ENCODE measurements at regions not wholly inside any gene's neighbourhood (a gene's known extent, or its start where the extent isn't known, plus 50 kb on each side); places are given as distances from the start of the nearest gene placed in this dataset.
"Not testable (repeated sequence)": the region's sequence is repeated elsewhere in the genome, so short reads cannot be mapped to it uniquely, and the experiment has no call there.

DNA sequence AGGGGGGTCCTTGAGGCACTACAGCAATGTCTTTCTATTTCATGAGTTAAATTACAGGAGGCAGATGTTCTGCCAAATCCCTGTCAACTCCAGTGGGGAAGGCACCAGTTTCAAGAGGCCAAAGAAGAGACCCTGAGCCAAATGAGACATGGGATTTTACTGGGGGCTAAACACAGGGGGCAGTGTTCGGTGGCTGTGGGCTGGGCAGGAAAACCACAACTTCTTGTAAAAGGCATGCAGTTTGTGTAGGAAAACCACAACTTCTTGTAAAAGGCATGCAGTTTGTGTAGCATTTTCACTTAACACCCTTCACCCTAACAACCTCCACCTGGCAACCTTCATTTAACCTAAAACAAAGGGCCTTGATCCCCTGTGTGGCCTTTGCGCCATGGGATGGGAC, 61.0 kb downstream of the POLR2M start:
- no peak for DNase-seq

DNA sequence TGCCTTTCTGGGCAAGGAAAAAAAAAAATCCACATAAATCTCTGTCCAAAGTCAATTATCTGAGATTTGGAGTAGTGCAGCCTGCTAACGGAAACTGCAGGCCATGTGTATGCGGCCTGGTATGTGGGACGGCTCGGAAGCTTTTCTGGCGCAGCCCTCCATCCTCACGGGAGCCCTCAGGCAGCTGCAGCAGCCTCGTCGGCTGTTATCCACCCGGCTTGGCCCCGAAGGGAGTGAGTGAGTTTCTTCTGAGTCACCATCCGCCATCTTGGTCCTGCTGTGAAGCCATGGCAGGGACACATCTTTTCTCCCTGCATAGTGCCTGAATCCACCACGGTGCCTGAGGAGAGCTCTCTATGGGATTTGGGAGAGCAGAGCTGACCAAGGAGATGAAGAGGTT, 62.8 kb downstream of the POLR2M start:
- DNase-seq, result peak; percentile 15

DNA sequence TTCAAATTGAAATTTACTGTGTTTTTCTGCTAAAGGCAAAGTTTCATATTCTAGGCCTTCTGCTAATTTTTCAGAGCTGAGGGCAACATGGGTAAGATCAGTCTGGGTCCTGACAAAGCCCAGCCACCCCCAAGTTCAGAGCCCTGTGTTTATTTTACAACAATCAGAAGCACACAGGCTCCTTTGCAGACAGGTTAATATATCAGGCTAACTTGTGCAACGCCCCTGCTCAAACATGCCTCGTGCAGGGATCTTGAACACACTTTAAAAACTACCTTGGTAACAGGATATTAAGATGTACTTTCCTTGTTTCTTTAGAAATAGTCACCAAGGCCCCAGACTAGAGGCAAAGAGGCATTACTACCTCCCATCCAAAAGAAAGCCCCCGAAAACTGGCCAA, 64.0 kb downstream of the POLR2M start:
- DNase-seq, result no peak

DNA sequence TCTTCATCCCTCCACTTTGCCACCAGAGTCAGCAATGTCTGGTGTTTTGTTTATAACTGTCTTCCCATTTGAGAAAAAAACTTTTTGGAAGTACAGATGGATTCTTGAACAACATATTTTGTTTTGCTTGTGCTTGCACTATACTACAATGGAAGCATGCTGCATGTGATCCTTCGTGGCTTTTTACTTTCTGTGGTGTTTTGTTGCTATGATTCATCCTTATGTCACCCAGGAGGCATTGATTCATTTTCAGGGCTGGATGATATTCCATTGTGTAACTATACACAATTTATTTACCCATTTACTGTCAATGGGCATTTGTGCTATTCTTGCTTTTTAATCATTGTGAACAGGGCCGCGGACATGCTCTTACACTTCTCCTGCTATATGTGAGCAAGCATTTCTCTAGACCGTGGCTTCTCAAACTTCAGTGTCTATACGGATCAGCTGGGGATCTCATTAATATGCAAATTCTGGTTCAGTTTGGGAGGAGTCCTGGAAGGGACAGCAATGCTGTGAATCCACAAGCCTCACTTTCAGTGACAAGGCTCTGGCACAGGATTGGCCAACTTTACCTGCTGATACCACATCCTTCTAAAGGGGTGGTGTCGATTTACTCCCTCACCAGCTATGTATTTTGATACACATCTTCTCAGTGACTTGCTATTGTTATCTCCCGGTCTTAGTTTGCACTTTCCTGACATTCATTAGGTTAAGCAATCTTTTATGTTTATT, 65.9 kb downstream of the POLR2M start:
- DNase-seq, result peak; percentile 21

DNA sequence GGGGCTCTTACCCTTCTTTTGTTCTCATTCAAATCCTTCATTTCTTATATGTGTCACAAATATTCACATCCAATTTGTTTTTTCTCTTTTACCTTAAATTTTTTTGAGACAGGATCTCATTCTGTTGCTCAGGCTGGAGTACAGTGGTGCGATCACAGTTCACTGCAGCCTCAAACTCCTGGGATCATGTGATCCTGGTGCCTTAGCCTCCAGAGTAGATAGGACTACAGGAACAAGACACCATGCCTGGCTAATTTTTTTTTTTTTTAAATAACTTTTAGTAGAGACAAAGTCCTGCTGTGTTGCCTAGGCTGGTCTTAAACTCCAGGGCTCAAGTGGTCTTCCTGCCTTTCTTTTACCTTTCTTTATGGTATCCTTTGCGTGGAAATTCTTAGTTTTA, 66.5 kb downstream of the POLR2M start:
- DNase-seq, result no peak

DNA sequence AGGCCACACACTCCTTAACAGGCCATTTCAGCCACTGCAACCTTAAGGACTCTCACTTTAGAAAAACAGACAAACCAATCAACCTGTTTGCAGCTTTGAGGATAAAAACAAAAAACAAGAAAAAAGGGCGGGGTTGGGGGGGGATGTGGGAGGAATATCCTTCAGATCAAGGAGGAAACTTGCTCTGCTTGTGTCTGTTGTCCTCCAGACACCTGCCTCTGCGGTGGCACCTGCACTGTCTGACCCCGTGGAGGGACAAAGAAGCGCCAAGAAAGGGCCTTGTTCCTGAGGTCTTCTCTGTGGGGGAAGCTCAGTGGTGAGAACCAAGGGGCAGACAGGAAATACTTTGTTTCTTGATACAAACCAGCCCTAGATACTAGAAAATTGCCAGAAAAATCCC, 70.5 kb downstream of the POLR2M start:
- no peak for DNase-seq

DNA sequence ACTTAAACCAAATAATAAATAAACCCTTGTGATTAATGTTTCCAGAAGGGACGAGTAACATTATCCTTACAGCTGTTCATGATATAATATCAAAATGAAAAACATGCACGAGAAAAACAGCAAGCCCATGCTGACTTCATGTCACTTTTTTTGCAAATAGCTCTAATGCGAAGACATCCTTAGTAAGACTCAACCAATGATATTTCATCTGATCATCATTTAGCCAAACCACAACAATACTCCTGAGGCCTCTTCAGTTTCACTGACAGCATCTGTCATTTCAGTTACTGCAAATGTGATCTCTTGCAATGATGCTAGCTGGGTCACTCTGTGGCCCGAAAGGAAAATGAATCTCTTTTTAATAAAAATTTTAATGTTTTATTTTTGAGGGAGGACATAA, 74.0 kb downstream of the POLR2M start:
- DNase-seq, result no peak

DNA sequence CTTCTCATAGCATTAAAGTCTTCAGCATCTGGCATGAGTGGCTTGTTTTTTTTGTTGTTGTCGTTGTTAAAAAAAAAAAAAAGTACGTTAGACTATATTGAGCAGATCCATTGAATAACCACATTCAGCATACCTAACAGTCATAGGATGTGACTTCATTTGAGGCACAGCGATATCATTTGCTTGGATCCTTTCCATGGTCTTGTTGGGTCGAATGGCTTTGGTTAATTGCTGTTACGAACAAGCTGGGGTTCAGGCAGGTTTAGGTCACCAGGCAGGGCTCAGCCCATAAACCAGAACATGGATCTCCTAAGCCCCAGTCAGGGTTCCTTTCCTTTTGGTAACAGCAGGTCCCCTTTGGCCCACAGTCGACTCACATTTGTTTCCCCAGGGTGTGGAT, 76.2 kb downstream of the POLR2M start:
- DNase-seq, result peak; percentile 13

DNA sequence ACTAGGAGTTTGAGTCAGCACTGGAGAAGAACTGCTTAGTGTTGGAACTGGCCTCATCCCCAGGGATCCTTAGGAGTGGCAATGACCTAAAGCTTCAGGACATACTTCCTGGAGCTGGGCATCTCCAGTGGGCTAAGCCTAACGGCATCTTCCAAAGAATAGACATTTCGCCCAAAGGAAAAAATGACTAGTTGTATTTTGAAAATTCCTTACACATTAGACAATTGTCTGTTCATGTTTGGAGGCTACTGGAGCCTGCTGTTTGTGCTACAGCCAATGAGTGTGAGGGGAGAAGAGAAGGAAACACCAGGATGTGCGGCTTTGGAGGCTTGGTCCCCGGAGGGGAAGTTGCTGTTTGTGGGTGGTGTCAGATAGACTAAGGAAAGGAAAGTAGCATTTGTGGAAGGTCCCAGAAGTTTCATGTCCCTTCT, 77.6 kb downstream of the POLR2M start:
- DNase-seq, result peak; percentile 68

DNA sequence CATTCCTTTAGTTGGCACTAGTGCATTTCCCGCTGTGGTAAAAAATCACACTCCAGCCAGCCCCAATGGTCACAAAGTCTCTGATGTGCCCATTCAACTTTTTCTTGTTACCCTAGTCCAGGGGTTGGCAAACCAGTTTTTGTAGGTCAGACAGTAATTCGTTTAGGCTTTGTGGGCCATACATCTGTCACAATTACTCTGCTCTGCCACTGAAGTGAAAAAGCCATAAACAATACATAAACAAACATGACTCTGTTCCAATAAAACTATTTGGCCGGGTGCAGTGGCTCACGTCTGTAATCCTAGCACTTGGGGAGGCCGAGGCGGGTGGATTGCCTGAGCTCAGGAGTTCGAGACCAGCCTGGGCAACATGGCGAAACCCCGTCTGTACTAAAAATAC, 78.5 kb downstream of the POLR2M start:
- DNase-seq, result no peak

DNA sequence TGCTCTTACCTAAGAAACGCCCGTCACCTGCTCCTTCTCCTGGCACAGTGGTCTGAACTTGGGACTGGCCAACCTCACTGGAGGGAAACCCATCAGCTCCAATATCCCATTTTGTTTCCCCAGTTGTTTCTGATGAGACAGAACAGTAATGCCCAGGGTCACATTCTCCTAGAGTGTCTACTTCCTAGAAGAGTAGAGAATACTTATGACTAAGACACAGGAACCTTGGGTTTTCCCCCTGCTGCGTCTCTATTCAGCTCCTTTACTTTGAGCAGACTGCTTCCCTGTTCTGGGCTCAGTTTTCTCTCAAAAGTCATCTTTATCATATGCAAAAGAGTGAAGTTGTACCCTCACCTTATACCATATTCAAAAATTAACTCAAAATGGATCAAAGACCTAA, 79.4 kb downstream of the POLR2M start:
- DNase-seq, result peak; percentile 43

DNA sequence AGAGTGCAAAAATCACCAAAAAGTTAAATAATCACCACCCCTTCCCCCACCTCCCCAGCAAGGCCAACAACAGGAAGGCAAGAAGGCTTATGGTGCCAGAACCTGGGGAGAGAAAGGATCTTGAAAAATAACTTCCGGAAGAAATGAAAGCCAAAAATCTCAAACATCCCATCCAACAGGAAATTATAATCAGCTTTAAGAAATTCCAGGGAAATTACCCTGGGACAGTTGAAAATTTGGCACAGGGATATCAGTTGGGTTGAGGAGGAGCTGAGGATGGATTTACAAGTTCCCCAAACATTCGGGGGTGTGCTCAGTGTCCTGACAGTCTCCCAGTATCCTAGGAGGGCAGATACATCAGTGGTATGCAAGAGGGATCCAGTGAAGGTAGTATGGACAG, 82.7 kb downstream of the POLR2M start:
- DNase-seq, result peak; percentile 54

DNA sequence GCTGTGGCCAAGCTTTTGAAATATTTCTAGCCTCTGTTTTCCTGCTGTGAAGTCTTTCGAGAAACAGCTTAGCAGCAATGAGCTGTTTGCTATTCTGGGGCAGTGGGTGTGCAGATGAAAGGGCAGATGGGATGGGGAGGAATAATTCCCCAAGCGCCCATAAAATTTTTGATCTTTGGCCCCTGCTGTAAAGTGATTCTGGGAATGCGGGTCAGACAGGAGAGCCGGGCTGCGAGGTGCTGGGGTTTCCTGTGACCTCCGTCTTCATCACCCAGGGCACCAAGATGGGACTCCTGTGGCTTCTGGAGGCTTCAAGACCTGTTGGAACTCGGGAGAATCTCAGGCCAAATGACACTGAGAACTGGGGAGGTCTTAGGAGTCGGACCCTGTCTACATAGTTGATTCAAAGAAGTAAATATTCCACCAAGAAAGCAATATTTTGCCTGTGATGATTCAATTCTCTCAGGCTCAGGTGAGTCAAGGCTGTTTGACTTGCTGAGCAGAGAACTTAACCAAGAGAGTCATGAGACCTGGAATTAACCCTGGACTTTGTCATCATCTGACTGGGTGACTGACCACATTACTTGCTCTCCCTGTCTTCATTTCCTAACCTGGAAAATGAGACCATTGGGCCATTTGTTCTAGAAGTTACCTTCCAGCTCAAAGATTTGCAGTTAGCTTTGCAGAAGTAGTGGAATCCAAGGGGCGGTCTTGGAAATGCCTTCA, 86.4 kb downstream of the POLR2M start:
- no peak for DNase-seq

DNA sequence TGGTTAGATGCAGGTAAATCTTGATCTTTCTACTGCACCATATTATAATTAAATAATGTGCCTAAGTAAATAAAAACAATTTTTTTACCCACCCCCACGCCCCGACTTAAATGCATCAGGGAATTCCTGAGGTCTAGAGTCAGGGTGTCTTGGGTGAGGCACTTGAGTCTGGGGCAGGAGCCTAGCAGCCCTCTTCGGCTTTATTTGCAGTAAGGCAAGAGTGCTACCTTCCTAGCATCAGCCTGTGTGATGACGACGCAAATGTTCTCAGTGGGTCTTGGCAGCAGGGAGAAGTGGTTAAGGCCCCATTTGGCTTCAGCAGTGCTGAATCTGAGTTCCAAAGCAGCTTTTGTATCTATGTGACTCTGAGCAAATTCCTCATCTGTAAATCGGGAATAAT, 88.7 kb downstream of the POLR2M start:
- no peak for DNase-seq

DNA sequence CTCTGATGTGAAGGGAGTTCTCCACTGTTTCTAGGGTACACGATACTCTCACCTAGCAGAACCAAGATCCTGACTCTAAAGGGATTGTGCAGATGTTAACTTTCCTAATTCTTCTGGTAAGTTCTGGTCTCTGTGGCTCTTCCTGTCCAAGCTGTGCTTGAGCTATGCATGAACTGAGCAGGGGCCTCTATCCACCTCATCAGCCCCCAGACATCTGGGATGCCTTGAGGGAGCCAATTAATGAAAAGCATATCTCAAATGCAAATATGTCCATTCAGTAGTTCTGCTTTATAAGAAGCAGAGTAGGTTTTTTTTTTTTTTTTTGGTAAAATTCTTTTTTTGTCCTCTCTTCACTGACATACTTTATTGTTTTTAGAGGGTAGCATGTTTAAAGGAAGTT, 89.6 kb downstream of the POLR2M start:
- no peak for DNase-seq

DNA sequence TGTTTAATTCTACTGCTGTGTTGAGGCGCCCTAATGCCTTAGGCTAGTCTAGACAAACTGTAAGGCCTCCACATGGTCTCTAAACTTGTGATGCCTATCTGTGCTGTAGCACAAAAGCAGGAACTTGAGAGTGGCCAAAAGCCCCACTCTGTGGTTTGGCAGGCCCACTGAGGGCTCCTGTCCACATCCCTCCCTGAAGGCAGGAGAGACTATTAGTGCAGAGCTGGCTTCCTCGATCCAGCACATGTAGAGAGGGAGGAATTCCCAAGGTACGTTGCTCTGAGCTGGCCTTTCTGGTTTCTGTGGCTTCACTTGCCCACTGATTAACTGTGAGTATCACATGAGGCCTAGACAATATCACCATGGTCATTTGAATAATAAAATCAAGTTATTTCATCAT, 90.6 kb downstream of the POLR2M start:
- peak; percentile 12 for DNase-seq

DNA sequence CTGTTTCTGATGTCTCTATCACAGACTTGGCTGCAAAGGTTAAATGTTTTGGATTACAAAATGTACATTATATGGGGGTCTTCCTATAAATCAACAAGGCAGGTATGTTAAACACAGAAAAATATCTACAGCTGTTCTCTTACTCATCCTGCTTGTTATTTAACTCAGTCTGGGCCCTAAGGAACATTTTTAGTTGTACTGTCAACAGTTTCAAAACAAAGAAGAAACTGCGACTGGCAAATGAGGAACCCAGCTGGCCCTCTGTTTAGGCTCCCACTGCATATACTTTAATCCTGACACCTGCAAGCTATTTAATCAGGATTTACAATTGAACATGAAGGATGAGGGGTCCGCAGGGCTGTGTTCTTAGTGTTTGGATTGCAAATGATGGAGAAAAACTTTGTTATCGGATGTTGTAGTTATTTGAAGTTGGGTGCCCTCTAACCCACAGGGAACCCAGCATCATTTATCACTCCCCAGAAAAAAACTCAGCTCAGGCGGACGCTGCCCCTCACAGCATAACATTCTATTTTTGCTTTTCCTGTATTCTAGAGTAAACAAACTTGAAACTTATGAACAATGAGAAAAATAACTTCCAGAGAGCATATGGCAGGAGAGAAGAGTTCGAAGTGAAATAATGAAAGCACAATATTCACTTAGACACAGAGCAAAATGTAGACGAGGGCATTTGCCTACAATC, 91.2 kb downstream of the POLR2M start:
- DNase-seq, result peak; percentile 13

DNA sequence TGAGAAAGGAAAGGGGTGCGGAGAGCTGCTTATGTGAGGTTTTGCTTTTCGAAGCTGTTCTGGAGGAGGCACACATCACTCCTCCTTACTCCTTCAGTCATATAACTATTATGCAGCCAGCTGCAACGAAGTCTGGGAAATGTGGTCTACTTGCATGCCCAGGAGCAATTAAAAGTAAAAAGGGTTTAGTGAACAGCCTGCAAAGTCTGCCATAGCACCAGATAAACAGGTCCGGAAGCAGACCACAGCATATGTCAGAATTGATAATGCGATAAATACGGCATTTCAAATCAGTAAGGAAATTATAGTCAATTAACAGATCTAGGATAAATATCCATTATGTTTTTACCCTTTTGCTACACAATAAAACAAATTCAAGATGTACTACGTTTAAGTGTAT, 99.5 kb downstream of the POLR2M start:
- DNase-seq, result no peak

DNA sequence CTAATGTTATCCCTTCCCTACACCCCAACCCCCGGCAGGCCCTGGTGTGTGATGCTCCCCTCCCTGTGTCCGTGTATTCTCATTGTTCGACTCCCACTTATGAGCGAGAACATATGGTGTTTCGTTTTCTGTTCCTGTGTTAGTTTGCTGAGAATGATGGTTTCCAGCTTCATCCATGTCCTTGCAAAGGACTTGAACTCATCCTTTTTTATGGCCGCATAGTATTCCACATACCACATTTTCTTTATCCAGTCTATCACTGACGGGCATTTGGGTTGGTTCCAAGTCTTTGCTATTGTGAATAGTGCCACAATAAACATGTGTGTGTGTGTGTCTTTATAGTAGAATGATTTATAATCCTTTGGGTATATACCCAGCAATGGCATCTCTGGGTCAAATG, 102.8 kb downstream of the POLR2M start:
- DNase-seq, result not testable (repeated sequence)

DNA sequence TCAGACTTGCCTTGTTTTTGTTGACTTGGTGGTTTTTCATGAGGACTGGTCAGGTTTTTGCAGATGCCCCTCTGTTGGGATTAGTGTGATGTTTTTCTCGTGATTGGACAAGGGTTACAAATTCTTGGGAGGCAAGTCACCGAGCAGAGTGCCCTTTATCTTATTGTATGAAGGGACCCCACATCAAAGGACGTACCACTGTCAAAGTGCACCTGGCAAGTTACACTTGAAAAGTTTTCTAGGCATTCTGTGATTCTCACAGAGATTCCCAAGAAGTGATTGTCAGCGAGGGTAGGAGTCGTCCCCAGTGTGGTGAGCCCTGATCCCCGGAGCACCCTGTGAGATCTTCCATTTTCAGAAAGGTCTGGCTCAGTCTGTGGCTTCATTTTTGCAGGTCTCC, 110.1 kb downstream of the POLR2M start:
- no peak for DNase-seq

DNA sequence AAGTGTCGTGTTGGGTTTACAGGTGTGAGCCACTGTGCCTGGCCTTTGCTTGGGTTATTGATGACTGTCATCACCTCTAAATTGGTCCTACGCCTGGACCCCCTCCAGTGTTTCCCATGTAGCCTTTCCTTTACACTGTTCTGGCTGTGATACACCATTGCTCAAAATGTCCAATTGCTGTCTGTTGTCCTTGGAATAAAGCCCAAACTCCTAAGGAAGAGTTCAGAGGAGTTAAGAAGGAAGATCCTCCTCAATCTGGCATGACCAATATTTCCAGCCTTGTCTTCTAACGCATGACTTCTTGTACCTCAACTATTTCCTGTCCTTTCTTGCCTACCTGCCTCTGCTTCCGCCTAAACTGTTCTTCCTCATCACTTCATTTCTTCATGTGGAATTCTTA, 113.1 kb downstream of the POLR2M start:
- peak; percentile 34 for DNase-seq

DNA sequence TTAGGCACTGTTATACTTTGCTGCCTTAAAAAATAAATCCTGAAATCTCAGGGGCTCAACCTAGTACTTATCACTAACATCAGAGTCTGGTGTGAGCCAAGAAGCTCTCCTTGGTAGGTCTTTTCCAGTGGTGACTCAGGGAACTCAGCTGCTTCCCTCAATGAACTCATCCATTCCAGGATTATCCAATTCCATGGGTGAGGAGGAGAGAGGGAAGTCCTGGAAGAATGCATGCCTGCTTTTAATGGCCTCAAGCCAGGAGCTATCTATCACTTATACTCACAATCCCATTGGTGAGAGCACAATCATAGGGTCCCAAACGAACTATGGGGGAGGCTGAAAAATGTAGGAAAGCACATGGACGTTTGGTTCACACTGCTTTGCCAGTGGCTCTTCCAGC, 113.6 kb downstream of the POLR2M start:
- DNase-seq, result peak; percentile 91

DNA sequence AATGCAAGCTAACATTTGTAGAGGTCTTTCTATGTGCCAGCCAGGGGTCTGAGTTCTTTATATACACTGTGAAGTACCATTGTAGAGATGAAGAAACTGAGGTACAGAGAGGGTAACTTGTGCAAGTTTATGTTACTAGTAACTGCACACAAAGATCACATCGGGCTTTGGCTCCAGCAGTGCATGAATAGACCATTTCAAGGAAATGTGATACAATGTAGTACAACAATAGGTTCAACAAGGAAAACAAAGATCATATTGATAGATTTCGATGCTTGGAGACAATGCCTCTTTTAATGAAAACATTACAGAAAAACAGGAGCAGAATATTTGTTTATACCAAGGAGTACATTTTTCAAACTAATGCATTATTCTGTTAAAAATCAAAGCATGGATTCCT, 115.3 kb downstream of the POLR2M start:
- peak; percentile 49 for DNase-seq

DNA sequence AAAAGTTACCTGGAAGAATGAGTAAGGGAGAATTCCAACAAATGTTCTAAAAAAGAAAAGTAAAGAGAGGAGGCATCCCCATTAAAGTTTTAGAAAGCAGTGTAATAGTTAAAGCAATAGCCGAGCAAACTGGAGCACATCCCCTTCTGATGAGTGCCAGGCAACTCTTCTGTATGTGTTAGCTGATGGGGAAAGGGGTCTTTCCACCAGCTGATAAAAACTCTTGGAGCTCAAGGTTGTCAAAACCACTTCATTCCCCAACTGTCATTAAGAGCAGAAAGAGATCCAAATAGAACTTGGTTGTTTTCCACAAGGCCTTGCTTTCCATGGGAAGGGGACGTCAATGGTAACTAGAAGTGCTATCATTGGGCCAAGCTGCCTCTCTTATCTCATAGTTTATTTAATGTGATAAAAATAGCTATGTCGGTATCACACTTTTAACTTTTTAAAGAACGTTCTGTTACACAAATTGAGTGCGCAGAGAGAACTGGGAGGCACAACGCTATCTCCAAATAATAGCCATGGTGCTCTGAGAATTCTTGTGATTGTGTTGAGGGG, 116.9 kb downstream of the POLR2M start:
- no peak for DNase-seq

Measured in dermis blood vessel endothelial cell (primary cell).